GM18907 (cell line): ENCODE measurements at regions not wholly inside any gene's neighbourhood (a gene's known extent, or its start where the extent isn't known, plus 50 kb on each side); places are given as distances from the start of the nearest gene placed in this dataset.
"Not testable (repeated sequence)": the region's sequence is repeated elsewhere in the genome, so short reads cannot be mapped to it uniquely, and the experiment has no call there.

ENCODE experiments used
- ATAC-seq: cut with Tn5 transposase; IDR thresholded peaks from one replicate; pipeline ENCODE4 v1.9.1; 2021; ENCODE audit warnings: mild to moderate bottlenecking, moderate library complexity; ENCODE audit not compliant: unreplicated experiment

- no peak for ATAC-seq
These were observed 895.2 kb upstream of the CITED2 start for GRCh38 chr6:140269591-140270165.

GRCh38 chr6:140264431-140264830 is 890.0 kb upstream of the CITED2 start:
- no peak for ATAC-seq

GRCh38 chr6:140258302-140258701 is 883.9 kb upstream of the CITED2 start:
- not testable (repeated sequence) for ATAC-seq

- ATAC-seq = no peak
These were observed 881.8 kb upstream of the CITED2 start for GRCh38 chr6:140256248-140256647.

GRCh38 chr6:140253096-140253495 is 878.6 kb upstream of the CITED2 start:
- ATAC-seq = no peak

- no peak for ATAC-seq
These were observed 877.7 kb upstream of the CITED2 start for GRCh38 chr6:140252099-140252498.

GRCh38 chr6:140245296-140246040 is 871.0 kb upstream of the CITED2 start:
- no peak for ATAC-seq

- ATAC-seq = no peak
These were observed 862.8 kb upstream of the CITED2 start for GRCh38 chr6:140237251-140237650.

GRCh38 chr6:140236732-140237131 is 862.3 kb upstream of the CITED2 start:
- no peak for ATAC-seq

GRCh38 chr6:140230282-140230681 is 855.8 kb upstream of the CITED2 start:
- no peak for ATAC-seq

GRCh38 chr6:140228491-140228890 is 854.0 kb upstream of the CITED2 start:
- ATAC-seq = no peak

GRCh38 chr6:140226637-140227036 is 852.2 kb upstream of the CITED2 start:
- ATAC-seq = no peak

GRCh38 chr6:140225701-140226436 is 851.4 kb upstream of the CITED2 start:
- ATAC-seq = no peak

GRCh38 chr6:140217283-140217682 is 842.8 kb upstream of the CITED2 start:
- no peak for ATAC-seq

- no peak for ATAC-seq
These were observed 835.3 kb upstream of the CITED2 start for GRCh38 chr6:140209775-140210174.

- no peak for ATAC-seq
These were observed 833.8 kb upstream of the CITED2 start for GRCh38 chr6:140208286-140208685.

- ATAC-seq = no peak
These were observed 831.5 kb upstream of the CITED2 start for GRCh38 chr6:140205795-140206593.

- no peak for ATAC-seq
These were observed 829.7 kb upstream of the CITED2 start for GRCh38 chr6:140204154-140204553.

GRCh38 chr6:140203661-140204147 is 829.3 kb upstream of the CITED2 start:
- no peak for ATAC-seq

- no peak for ATAC-seq
These were observed 828.6 kb upstream of the CITED2 start for GRCh38 chr6:140202964-140203515.
